GM19035 (cell line): ENCODE measurements at regions not wholly inside any gene's neighbourhood (a gene's known extent, or its start where the extent isn't known, plus 50 kb on each side); places are given as distances from the start of the nearest gene placed in this dataset.

Experiments used
- ATAC-seq: cut with Tn5 transposase; IDR thresholded peaks from one replicate; pipeline ENCODE4 v1.9.1; 2021; ENCODE audit not compliant: unreplicated experiment

GRCh38 chr6:131382631-131383030, 190.4 kb upstream of the ARG1 start:
- no peak for ATAC-seq

GRCh38 chr6:131383421-131384411, 189.3 kb upstream of the ARG1 start:
- no peak for ATAC-seq

- ATAC-seq = no peak
Measured at GRCh38 chr6:131387562-131388447, 185.2 kb upstream of the ARG1 start.

- no peak for ATAC-seq
Measured at GRCh38 chr6:131390322-131390721, 182.7 kb upstream of the ARG1 start.

GRCh38 chr6:131391116-131391515, 181.9 kb upstream of the ARG1 start:
- no peak for ATAC-seq

- no peak for ATAC-seq
Measured at GRCh38 chr6:131393433-131393832, 179.6 kb upstream of the ARG1 start.

- no peak for ATAC-seq
Measured at GRCh38 chr6:131394768-131395432, 178.1 kb upstream of the ARG1 start.

- no peak for ATAC-seq
Measured at GRCh38 chr6:131398176-131398575, 174.8 kb upstream of the ARG1 start.

GRCh38 chr6:131399433-131399832, 173.6 kb upstream of the ARG1 start:
- no peak for ATAC-seq

GRCh38 chr6:131400054-131400778, 172.8 kb upstream of the ARG1 start:
- no peak for ATAC-seq

- no peak for ATAC-seq
Measured at GRCh38 chr6:131400779-131401496, 172.1 kb upstream of the ARG1 start.

GRCh38 chr6:131408811-131409210, 164.2 kb upstream of the ARG1 start:
- no peak for ATAC-seq

- ATAC-seq = no peak
Measured at GRCh38 chr6:131410785-131411184, 162.2 kb upstream of the ARG1 start.

- ATAC-seq = no peak
Measured at GRCh38 chr6:131412960-131413830, 159.8 kb upstream of the ARG1 start.

- no peak for ATAC-seq
Measured at GRCh38 chr6:131413831-131414191, 159.2 kb upstream of the ARG1 start.

- no peak for ATAC-seq
Measured at GRCh38 chr6:131414956-131415355, 158.1 kb upstream of the ARG1 start.

GRCh38 chr6:131418441-131418840, 154.6 kb upstream of the ARG1 start:
- no peak for ATAC-seq

GRCh38 chr6:131419702-131420101, 153.3 kb upstream of the ARG1 start:
- no peak for ATAC-seq

GRCh38 chr6:131424016-131424415, 149.0 kb upstream of the ARG1 start:
- no peak for ATAC-seq
